HCEC 1CT (cell line): ENCODE measurements at regions not wholly inside any gene's neighbourhood (a gene's known extent, or its start where the extent isn't known, plus 50 kb on each side); places are given as distances from the start of the nearest gene placed in this dataset.
"Not testable (repeated sequence)": the region's sequence is repeated elsewhere in the genome, so short reads cannot be mapped to it uniquely, and the experiment has no call there.

Source experiments
- DNase-seq: peaks from one replicate; pipeline ENCODE4 v3.0.0-alpha.2; 2017

GRCh38 chr6:57870083-57870482 is 552.7 kb downstream of the PRIM2 start:
- not testable (repeated sequence) for DNase-seq

- not testable (repeated sequence) for DNase-seq
These were observed 556.0 kb downstream of the PRIM2 start for GRCh38 chr6:57873424-57873823.

- DNase-seq = not testable (repeated sequence)
These were observed 559.2 kb downstream of the PRIM2 start for GRCh38 chr6:57876659-57877058.

- DNase-seq = not testable (repeated sequence)
These were observed 560.3 kb downstream of the PRIM2 start for GRCh38 chr6:57877729-57878128.

- not testable (repeated sequence) for DNase-seq
These were observed 561.4 kb downstream of the PRIM2 start for GRCh38 chr6:57878792-57879191.

- not testable (repeated sequence) for DNase-seq
These were observed 581.4 kb downstream of the PRIM2 start for GRCh38 chr6:57898850-57899249.

- DNase-seq = not testable (repeated sequence)
These were observed 583.4 kb downstream of the PRIM2 start for GRCh38 chr6:57900687-57901399.

GRCh38 chr6:57901445-57901844 is 584.0 kb downstream of the PRIM2 start:
- DNase-seq = not testable (repeated sequence)

GRCh38 chr6:57904356-57904755 is 586.9 kb downstream of the PRIM2 start:
- not testable (repeated sequence) for DNase-seq

GRCh38 chr6:57915300-57915699 is 597.9 kb downstream of the PRIM2 start:
- not testable (repeated sequence) for DNase-seq

GRCh38 chr6:57942966-57943365 is 625.5 kb downstream of the PRIM2 start:
- not testable (repeated sequence) for DNase-seq

GRCh38 chr6:57946084-57946768 is 628.8 kb downstream of the PRIM2 start:
- DNase-seq = not testable (repeated sequence)

GRCh38 chr6:57946769-57947091 is 629.3 kb downstream of the PRIM2 start:
- DNase-seq = not testable (repeated sequence)

GRCh38 chr6:57948481-57948880 is 631.1 kb downstream of the PRIM2 start:
- not testable (repeated sequence) for DNase-seq

- DNase-seq = not testable (repeated sequence)
These were observed 633.0 kb downstream of the PRIM2 start for GRCh38 chr6:57950430-57950829.

GRCh38 chr6:57966757-57967156 is 649.3 kb downstream of the PRIM2 start:
- not testable (repeated sequence) for DNase-seq

GRCh38 chr6:57971956-57972355 is 654.5 kb downstream of the PRIM2 start:
- not testable (repeated sequence) for DNase-seq

- DNase-seq = no peak
These were observed 657.2 kb downstream of the PRIM2 start for GRCh38 chr6:57974653-57975052.

- DNase-seq = not testable (repeated sequence)
These were observed 657.7 kb downstream of the PRIM2 start for GRCh38 chr6:57975127-57975526.

GRCh38 chr6:57976371-57976770 is 658.9 kb downstream of the PRIM2 start:
- not testable (repeated sequence) for DNase-seq

- peak; percentile 31 for DNase-seq
These were observed 666.2 kb downstream of the PRIM2 start for GRCh38 chr6:57983603-57984002.

GRCh38 chr6:57984575-57984974 is 667.1 kb downstream of the PRIM2 start:
- DNase-seq = not testable (repeated sequence)

GRCh38 chr6:57985734-57986133 is 668.3 kb downstream of the PRIM2 start:
- not testable (repeated sequence) for DNase-seq

GRCh38 chr6:57986584-57986983 is 669.2 kb downstream of the PRIM2 start:
- DNase-seq = not testable (repeated sequence)
